HG03439 (cell line): ENCODE measurements at regions not wholly inside any gene's neighbourhood (a gene's known extent, or its start where the extent isn't known, plus 50 kb on each side); places are given as distances from the start of the nearest gene placed in this dataset.

ENCODE experiments used
- ATAC-seq: cut with Tn5 transposase; IDR thresholded peaks from one replicate; pipeline ENCODE4 v1.9.1; 2021; ENCODE audit warnings: mild to moderate bottlenecking, moderate library complexity; ENCODE audit not compliant: unreplicated experiment

GRCh38 chr13:106183410-106184065 lies 351.9 kb downstream of the EFNB2 start:
- ATAC-seq, result no peak

- ATAC-seq, result no peak
These were observed 353.1 kb downstream of the EFNB2 start for GRCh38 chr13:106182404-106182803.

- no peak for ATAC-seq
These were observed 356.6 kb downstream of the EFNB2 start for GRCh38 chr13:106178816-106179215.

GRCh38 chr13:106177146-106177545 lies 358.3 kb downstream of the EFNB2 start:
- no peak for ATAC-seq

- ATAC-seq, result no peak
These were observed 359.3 kb downstream of the EFNB2 start for GRCh38 chr13:106176117-106176516.

GRCh38 chr13:106173891-106174610 lies 361.4 kb downstream of the EFNB2 start:
- no peak for ATAC-seq

- no peak for ATAC-seq
These were observed 362.1 kb downstream of the EFNB2 start for GRCh38 chr13:106173346-106173745.

- ATAC-seq, result no peak
These were observed 363.1 kb downstream of the EFNB2 start for GRCh38 chr13:106172176-106172905.

GRCh38 chr13:106163426-106163825 lies 372.0 kb downstream of the EFNB2 start:
- ATAC-seq, result no peak

GRCh38 chr13:106161146-106161545 lies 374.3 kb downstream of the EFNB2 start:
- ATAC-seq, result no peak

- ATAC-seq, result no peak
These were observed 375.9 kb downstream of the EFNB2 start for GRCh38 chr13:106159295-106160195.

- ATAC-seq, result no peak
These were observed 379.0 kb downstream of the EFNB2 start for GRCh38 chr13:106156468-106156867.

GRCh38 chr13:106155411-106155810 lies 380.1 kb downstream of the EFNB2 start:
- ATAC-seq, result no peak

- no peak for ATAC-seq
These were observed 381.6 kb downstream of the EFNB2 start for GRCh38 chr13:106153876-106154275.

- ATAC-seq, result no peak
These were observed 382.4 kb downstream of the EFNB2 start for GRCh38 chr13:106153041-106153440.

GRCh38 chr13:106152047-106152446 lies 383.4 kb downstream of the EFNB2 start:
- ATAC-seq, result no peak

- no peak for ATAC-seq
These were observed 384.3 kb downstream of the EFNB2 start for GRCh38 chr13:106151056-106151699.

- ATAC-seq, result no peak
These were observed 389.2 kb downstream of the EFNB2 start for GRCh38 chr13:106145997-106146864.

GRCh38 chr13:106145070-106145469 lies 390.4 kb downstream of the EFNB2 start:
- no peak for ATAC-seq
